GM21528 (cell line): ENCODE measurements at regions not wholly inside any gene's neighbourhood (a gene's known extent, or its start where the extent isn't known, plus 50 kb on each side); places are given as distances from the start of the nearest gene placed in this dataset.

Experiments
- ATAC-seq: cut with Tn5 transposase; IDR thresholded peaks from one replicate; pipeline ENCODE4 v1.9.1; 2021; ENCODE audit warnings: mild to moderate bottlenecking, moderate library complexity; ENCODE audit not compliant: unreplicated experiment, low FRiP score

- no peak for ATAC-seq
These were observed 334.5 kb downstream of the TMEM121 start for GRCh38 chr14:105860615-105861580.

DNA sequence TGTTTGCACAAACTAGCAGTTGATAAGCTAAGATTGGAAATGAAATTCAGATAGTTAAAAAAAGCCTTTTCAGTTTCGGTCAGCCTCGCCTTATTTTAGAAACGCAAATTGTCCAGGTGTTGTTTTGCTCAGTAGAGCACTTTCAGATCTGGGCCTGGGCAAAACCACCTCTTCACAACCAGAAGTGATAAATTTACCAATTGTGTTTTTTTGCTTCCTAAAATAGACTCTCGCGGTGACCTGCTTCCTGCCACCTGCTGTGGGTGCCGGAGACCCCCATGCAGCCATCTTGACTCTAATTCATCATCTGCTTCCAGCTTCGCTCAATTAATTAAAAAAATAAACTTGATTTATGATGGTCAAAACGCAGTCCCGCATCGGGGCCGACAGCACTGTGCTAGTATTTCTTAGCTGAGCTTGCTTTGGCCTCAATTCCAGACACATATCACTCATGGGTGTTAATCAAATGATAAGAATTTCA lies 335.6 kb downstream of the TMEM121 start:
- no peak for ATAC-seq

DNA sequence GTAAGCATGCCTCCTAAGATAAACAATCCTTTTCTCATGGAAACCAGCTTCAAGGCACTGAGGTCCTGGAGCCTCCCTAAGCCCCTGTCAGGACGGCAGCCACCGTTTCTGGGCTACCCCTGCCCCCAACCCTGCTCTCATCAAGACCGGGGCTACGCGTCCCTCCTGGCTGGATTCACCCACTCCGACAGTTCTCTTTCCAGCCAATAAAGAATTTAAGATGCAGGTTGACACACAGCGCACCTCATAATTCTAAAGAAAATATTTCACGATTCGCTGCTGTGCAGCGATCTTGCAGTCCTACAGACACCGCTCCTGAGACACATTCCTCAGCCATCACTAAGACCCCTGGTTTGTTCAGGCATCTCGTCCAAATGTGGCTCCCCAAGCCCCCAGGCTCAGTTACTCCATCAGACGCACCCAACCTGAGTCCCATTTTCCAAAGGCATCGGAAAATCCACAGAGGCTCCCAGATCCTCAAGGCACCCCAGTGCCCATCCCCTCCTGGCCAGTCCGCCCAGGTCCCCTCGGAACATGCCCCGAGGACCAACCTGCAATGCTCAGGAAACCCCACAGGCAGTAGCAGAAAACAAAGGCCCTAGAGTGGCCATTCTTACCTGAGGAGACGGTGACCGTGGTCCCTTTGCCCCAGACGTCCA lies 336.3 kb downstream of the TMEM121 start:
- no peak for ATAC-seq

GRCh38 chr14:105863296-105864108 lies 337.1 kb downstream of the TMEM121 start:
- ATAC-seq = no peak

DNA sequence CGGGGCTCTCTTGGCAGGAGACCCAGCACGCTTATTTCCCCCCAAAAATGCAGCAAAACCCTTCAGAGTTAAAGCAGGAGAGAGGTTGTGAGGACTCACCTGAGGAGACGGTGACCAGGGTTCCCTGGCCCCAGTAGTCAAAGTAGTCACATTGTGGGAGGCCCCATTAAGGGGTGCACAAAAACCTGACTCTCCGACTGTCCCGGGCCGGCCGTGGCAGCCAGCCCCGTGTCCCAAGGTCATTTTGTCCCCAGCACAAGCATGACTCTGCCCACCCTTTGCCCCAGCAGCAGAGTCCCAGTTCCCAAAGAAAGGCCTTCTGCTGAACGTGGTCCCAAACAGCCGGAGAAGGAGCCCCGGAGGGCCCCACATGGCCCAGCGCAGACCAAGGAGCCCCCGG lies 337.7 kb downstream of the TMEM121 start:
- no peak for ATAC-seq

GRCh38 chr14:105864651-105865265 lies 338.4 kb downstream of the TMEM121 start:
- no peak for ATAC-seq

GRCh38 chr14:105865266-105865903 lies 339.0 kb downstream of the TMEM121 start:
- ATAC-seq = no peak

DNA sequence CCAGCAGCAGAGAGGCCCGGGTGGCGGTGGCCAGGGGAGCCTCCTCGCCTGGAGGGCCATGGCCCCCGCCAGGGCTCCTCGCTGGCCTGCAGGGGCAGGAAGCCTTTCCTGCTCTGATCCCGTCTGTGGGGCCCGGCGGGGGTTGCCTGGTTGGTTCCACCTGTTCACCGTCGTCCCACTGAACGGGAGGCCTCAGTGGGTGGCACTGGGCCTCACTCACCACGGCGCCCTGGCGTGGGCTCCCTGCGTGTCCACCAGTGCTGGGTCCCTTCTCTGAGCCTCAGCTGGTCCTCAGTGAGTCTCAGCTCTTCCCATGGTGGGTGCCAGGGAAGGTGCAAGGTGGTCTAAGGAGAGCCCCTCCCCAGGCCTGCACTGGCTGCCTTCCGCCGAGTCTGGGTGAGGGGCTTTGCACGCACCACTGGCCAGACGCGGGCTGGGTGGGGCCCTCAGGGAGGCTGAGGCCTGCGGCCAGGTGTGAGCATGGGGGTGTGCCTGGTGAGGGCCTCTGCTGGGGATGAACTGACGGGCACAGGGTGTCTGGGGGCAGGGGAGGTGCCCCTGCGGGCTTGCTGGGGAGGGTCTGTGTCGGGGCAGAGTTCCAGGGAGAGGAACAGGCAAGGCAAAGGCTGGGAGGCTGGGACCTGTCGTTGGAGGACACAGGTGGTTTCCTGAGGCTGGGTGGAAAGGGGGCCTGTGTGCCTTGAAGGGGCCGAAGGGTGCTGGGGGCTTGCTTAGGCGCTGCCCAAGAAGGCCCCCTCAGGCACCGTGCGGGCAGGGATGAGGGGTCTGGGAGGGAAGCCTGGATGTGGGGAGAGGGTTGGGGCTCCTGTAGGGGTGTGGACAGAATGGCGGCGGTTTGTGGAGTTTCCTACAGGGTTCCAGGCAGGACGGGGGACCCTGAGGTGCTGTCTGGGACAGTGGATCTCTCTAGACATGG lies 339.8 kb downstream of the TMEM121 start:
- ATAC-seq = no peak

DNA sequence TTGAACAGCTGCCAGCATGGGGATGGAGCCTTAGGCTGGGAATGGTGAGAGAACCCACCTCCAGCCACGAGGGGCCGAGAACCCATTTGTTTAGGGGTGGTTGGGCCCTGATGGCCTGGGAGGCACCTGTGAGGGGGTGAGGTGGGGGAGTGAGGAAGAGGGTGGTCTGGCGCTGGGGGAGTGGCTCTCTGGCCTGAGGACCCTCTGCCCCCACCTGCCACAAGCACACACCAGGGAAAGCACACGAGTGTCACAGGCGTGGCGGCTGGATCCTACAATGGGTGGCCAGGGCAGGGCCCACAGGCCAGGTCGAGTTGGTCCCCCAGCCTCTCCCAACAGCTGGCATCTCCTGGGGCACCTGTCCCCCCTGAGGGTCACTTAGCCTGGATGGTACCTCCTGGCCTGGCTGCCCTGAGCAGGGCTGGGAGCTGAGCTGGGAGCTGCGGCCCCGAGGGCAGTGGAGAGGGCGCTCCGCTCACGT lies 340.5 kb downstream of the TMEM121 start:
- no peak for ATAC-seq

GRCh38 chr14:105867961-105868599 lies 341.7 kb downstream of the TMEM121 start:
- ATAC-seq = no peak

- no peak for ATAC-seq
These were observed 345.2 kb downstream of the TMEM121 start for GRCh38 chr14:105871590-105871989.

GRCh38 chr14:105873870-105874512 lies 347.6 kb downstream of the TMEM121 start:
- ATAC-seq = no peak

- ATAC-seq = no peak
These were observed 349.8 kb downstream of the TMEM121 start for GRCh38 chr14:105876158-105876557.

DNA sequence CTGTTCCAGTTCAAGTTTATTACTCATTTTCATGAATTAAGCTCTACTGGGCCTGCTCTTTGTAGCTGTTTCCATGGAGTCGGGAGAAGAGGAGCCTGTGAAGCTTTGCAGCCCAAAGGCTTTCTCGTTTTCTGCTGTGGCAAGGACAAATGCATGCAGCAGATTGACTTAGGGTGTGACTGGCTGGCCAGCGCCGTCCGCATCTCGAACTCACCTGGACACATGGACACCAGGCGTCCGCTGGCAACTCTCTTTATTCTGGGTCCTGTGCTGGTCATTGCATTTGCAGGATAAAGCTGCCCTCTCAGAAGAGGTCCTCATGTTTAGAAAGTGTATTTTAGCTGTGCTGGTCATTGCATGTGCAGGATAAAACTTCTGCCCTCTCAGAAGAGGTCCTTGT lies 350.4 kb downstream of the TMEM121 start:
- no peak for ATAC-seq

DNA sequence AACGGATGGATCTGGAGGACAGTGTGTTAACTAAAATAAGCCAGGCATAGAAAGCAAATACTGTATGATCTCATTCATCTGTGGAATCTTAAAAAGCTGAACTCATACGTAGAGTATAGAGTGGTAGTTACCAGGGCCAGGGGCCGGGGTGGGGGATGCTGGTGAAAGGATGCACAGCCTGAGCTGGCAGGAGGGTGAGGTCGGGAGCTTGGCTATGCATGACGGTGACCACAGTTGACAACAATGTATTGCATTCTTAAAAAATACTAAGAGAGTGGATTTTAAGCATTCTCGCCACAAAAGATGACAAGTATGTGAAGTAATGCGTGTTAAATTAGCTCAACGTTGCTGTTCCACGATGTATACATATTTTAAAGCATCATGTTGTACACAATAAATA lies 351.3 kb downstream of the TMEM121 start:
- ATAC-seq = no peak

GRCh38 chr14:105878125-105878524 lies 351.7 kb downstream of the TMEM121 start:
- no peak for ATAC-seq

DNA sequence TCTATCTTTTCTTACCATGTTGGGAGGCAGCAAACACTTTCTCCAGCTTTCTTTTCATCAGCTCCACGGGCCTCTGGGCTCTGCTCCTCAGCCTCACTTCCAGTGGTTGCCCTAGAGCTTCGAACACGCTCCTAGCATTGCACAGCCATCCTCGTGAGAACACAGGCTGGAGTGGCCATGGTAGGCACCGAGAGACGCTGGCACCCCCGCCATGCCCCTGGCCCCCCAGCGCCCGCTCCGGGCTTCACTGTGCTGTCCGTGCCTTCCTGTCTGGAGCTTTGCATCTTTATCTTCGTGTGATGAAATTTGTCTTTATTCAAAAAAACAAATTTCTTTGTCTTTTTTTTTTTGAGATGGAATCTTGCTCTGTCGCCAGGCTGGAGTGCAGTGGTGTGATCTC lies 352.2 kb downstream of the TMEM121 start:
- no peak for ATAC-seq

DNA sequence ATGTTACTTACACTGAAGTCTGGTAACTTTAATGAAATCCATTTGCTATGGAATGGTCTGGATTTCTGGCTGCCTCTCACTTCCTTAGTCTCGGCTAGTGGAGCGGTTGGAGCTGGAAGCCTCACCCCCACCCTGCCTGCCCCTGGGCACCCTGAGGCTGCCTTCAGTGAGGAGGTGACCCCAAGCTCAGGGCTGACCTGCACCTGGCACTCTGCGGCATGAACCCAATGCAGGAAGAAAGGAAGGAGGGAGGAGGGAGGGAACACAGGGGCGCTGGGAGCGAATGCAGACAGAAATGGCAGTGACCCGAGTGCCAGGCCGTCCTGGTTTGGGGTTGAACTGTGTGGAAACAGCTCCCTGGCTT lies 353.1 kb downstream of the TMEM121 start:
- ATAC-seq = no peak
